Trophoblast cell (in vitro differentiated cells and primary cell): ENCODE measurements at regions not wholly inside any gene's neighbourhood (a gene's known extent, or its start where the extent isn't known, plus 50 kb on each side); places are given as distances from the start of the nearest gene placed in this dataset.

Experiments
- DNase-seq, 2 donors: peaks; one replicate each; pipeline ENCODE4 v3.0.0-alpha.2; 2016
- H2AFZ ChIP-seq: 2 replicates; pipeline ENCODE4 v1.6.1; 2013; ENCODE audit warnings: low read length, moderate library complexity, mild to moderate bottlenecking; ENCODE audit not compliant: insufficient read depth, poor library complexity
- H2AK5ac ChIP-seq: 2 replicates; pipeline ENCODE4 v1.6.1; 2013; ENCODE audit warnings: mild to moderate bottlenecking, low read length
- H2BK120ac ChIP-seq: 2 replicates; pipeline ENCODE4 v1.6.1; 2013; ENCODE audit warnings: low read length, mild to moderate bottlenecking, moderate library complexity; ENCODE audit not compliant: insufficient read depth, poor library complexity
- H2BK12ac ChIP-seq: 2 replicates; pipeline ENCODE4 v1.6.1; 2013; ENCODE audit warnings: mild to moderate bottlenecking, low read length, moderate library complexity
- H2BK5ac ChIP-seq: 2 replicates; pipeline ENCODE4 v1.6.1; 2013; ENCODE audit warnings: low read length, low read depth, moderate library complexity, mild to moderate bottlenecking; ENCODE audit not compliant: poor library complexity
- H3K14ac ChIP-seq: 2 replicates; pipeline ENCODE4 v1.6.1; 2013; ENCODE audit warnings: mild to moderate bottlenecking, low read length
- H3K18ac ChIP-seq: 2 replicates; pipeline ENCODE4 v1.6.1; 2013; ENCODE audit warnings: mild to moderate bottlenecking, low read length
- H3K23ac ChIP-seq: 2 replicates; pipeline ENCODE4 v1.6.1; 2013; ENCODE audit warnings: low read length
- H3K27ac ChIP-seq: 2 replicates; pipeline ENCODE4 v1.5.1; 2013; ENCODE audit warnings: low read depth, mild to moderate bottlenecking, inconsistent platforms, low read length, moderate library complexity
- H3K27me3 ChIP-seq: 2 replicates; pipeline ENCODE4 v1.6.1; 2013; ENCODE audit warnings: inconsistent platforms, mild to moderate bottlenecking, low read length, moderate library complexity; ENCODE audit not compliant: insufficient read depth
- H3K36me3 ChIP-seq, 2 experiments: 1 replicate in 1 of 2; 2 replicates in 1 of 2; pipeline ENCODE4 v1.6.1; 2013; ENCODE audit warnings: low read length in 2 of 2, mild to moderate bottlenecking in 2 of 2, moderate library complexity in 1 of 2; ENCODE audit not compliant: insufficient read depth in 2 of 2, control insufficient read depth in 1 of 2
- H3K4ac ChIP-seq: 2 replicates; pipeline ENCODE4 v1.6.1; 2013; ENCODE audit warnings: low read depth, mild to moderate bottlenecking, low read length, moderate library complexity
- H3K4me1 ChIP-seq, 2 experiments: 1 replicate in 1 of 2; 2 replicates in 1 of 2; pipeline ENCODE4 v1.6.1; 2013; ENCODE audit warnings: low read length in 2 of 2, mild to moderate bottlenecking in 2 of 2, moderate library complexity in 1 of 2; ENCODE audit not compliant: insufficient read depth in 2 of 2, control insufficient read depth in 1 of 2
- H3K4me2 ChIP-seq: 2 replicates; pipeline ENCODE4 v1.6.1; 2013; ENCODE audit warnings: inconsistent platforms, mild to moderate bottlenecking, low read length, moderate library complexity
- H3K4me3 ChIP-seq: 2 replicates; pipeline ENCODE4 v1.5.1; 2013; ENCODE audit warnings: mild to moderate bottlenecking, low read depth, low read length, inconsistent platforms
- H3K79me1 ChIP-seq: one replicate; pipeline ENCODE4 v1.6.1; 2013; ENCODE audit warnings: low read length
- H3K79me2 ChIP-seq: 2 replicates; pipeline ENCODE4 v1.6.1; 2013; ENCODE audit warnings: low read length, mild to moderate bottlenecking; ENCODE audit not compliant: control insufficient read depth, insufficient read depth, poor library complexity
- H3K9ac ChIP-seq: 2 replicates; pipeline ENCODE4 v1.6.1; 2013; ENCODE audit warnings: mild to moderate bottlenecking, low read length
- H3K9me3 ChIP-seq: 2 replicates; pipeline ENCODE4 v1.6.1; 2013; ENCODE audit warnings: low read depth, mild to moderate bottlenecking, control low read depth, inconsistent platforms, low read length; ENCODE audit not compliant: insufficient read depth
- H4K12ac ChIP-seq: 2 replicates; pipeline ENCODE4 v1.6.1; 2013; ENCODE audit warnings: low read depth, mild to moderate bottlenecking, low read length, moderate library complexity
- H4K8ac ChIP-seq: 2 replicates; pipeline ENCODE4 v1.6.1; 2013; ENCODE audit warnings: low read depth, mild to moderate bottlenecking, low read length, moderate library complexity
- H4K91ac ChIP-seq: one replicate; pipeline ENCODE4 v1.6.1; 2013; ENCODE audit warnings: low read depth, mild to moderate bottlenecking, low read length, moderate library complexity
- WGBS: extraction: QIAGEN DNeasy Blood & Tissue Kit; methylation state at CpG from one replicate; pipeline ENCODE4 v1.1.7; 2013; ENCODE audit warnings: missing lambda C conversion rate; ENCODE audit not compliant: insufficient read length, insufficient coverage; ENCODE audit errors: extremely low coverage; 5-methylcytosine and 5-hydroxymethylcytosine counted together

DNA sequence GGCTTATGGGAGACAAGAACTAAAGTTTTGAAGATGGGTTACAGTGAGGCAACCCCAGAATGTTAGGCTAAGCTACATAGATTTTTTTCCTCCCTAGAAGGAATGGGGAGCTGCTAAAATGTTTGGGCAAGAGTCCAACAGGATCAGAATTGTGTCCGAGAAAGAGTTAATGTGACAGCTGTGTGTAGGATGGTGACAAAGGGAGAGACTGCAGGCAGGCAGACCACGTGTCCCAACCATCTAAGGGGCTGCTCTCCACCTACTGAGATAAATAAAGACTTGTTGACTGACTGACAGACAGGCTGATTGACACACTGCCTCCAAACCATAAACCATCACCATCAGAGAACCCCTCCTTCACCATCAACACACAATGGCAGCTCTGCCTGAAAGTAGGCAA lies 133.7 kb upstream of the CTTNBP2NL start:
- H3K9ac ChIP-seq: no peak overlapping the region
- no peaks in the 10 kb centered on the region for H3K27me3 ChIP-seq
- H2AK5ac ChIP-seq: no peak overlapping the region
- H3K36me3 ChIP-seq: no peaks in the 10 kb centered on the region
- no peaks in the 10 kb centered on the region for H3K9me3 ChIP-seq
- H4K8ac ChIP-seq: no peak overlapping the region
- H3K79me2 ChIP-seq: no peaks in the 10 kb centered on the region
- H3K4me2 ChIP-seq: no peak overlapping the region
- no peak overlapping the region for H3K4me3 ChIP-seq
- no peak overlapping the region for H4K12ac ChIP-seq
- no peak overlapping the region for H2AFZ ChIP-seq
- H3K23ac ChIP-seq: no peak overlapping the region
- H2BK120ac ChIP-seq: no peak overlapping the region
- no peak overlapping the region for H3K18ac ChIP-seq
- no peaks in the 10 kb centered on the region for H3K4me1 ChIP-seq
- H4K91ac ChIP-seq: no peak overlapping the region
- no peak overlapping the region for H2BK5ac ChIP-seq
- no peak for DNase-seq
- H3K14ac ChIP-seq: no peak overlapping the region
- no peak overlapping the region for H2BK12ac ChIP-seq
- H3K27ac ChIP-seq: no peak overlapping the region
- no peak overlapping the region for H3K4ac ChIP-seq
- H3K79me1 ChIP-seq: no peaks in the 10 kb centered on the region
- WGBS: no CpG with 5 or more reads among the region's 2 CpGs

DNA sequence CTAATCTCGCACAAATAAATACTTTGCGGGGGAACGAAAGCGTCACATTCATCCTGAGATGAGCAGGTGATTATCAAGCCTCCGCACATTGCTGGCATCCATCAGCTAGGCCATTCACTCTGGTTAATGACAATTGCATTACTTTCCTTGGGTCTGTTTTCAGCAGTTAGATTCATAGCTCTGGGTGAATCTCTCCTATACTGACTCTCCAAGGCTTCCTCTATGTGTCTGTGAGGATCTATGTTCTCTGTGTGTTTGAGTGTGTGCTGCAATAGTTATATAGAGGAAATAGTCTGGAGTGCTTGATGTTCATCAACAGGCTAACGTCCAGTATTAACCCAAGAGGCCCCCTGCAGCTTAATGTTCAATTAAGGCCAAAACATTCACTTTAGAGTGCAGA lies 133.0 kb upstream of the CTTNBP2NL start:
- DNase-seq: no peak
- H3K23ac ChIP-seq: no peak overlapping the region
- no CpG with 5 or more reads among the region's 6 CpGs for WGBS

DNA sequence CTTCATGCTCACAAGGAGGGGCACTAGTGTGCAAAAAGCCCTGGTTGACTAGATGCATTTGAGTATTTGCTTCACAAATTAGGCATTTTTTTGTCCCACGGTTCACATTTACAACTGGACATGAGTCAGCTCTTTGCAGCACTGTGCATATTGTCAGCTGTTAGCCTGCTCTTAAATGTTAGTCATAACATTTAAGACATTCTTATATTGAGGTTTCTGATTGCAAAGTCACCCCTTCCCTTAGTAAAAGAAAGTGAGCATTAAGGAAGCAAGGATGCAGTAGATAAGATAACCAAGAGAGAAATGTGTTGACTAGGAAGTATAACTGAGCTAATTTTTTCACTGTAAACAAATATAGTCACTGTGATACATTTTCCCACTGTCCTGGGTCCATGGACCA lies 132.6 kb upstream of the CTTNBP2NL start:
- Histone ChIP-seq H3K79me1 (no peaks in the 10 kb centered on the region), H3K9ac (no peak overlapping the region), H3K4me1 (peaks cover 3 to 5% of the 10 kb centered on the region in 2 experiments), H3K79me2 (no peaks in the 10 kb centered on the region), H4K12ac (no peak overlapping the region), H2BK12ac (no peak overlapping the region), H3K9me3 (no peaks in the 10 kb centered on the region), H3K23ac (no peak overlapping the region), H3K18ac (no peak overlapping the region), H4K91ac (no peak overlapping the region), H3K14ac (no peak overlapping the region), H3K27me3 (no peaks in the 10 kb centered on the region), H4K8ac (no peak overlapping the region), H3K4me2 (no peak overlapping the region), H2AK5ac (no peak overlapping the region), H3K36me3 (no peaks in the 10 kb centered on the region), H2BK120ac (no peak overlapping the region), H3K27ac (no peak overlapping the region), H3K4me3 (no peak overlapping the region), H2BK5ac (no peak overlapping the region), H3K4ac (no peak overlapping the region), H2AFZ (no peak overlapping the region)
- no peak for DNase-seq
- no CpG with 5 or more reads among the region's 1 CpG for WGBS

More for the DNA sequence above, 133.0 kb upstream of the CTTNBP2NL start:
- H4K12ac ChIP-seq: no peak overlapping the region
- H2AFZ ChIP-seq: no peak overlapping the region
- H3K27me3 ChIP-seq: no peaks in the 10 kb centered on the region
- H2AK5ac ChIP-seq: no peak overlapping the region
- no peak overlapping the region for H2BK12ac ChIP-seq
- no peak overlapping the region for H3K14ac ChIP-seq
- H3K36me3 ChIP-seq: no peaks in the 10 kb centered on the region
- no peak overlapping the region for H2BK5ac ChIP-seq
- no peak overlapping the region for H3K27ac ChIP-seq
- H4K8ac ChIP-seq: no peak overlapping the region
- H3K79me1 ChIP-seq: no peaks in the 10 kb centered on the region
- H3K9me3 ChIP-seq: no peaks in the 10 kb centered on the region
- peaks cover 1 to 2% of the 10 kb centered on the region in 2 experiments for H3K4me1 ChIP-seq
- H3K18ac ChIP-seq: no peak overlapping the region
- H3K9ac ChIP-seq: no peak overlapping the region
- H3K4ac ChIP-seq: no peak overlapping the region
- no peak overlapping the region for H2BK120ac ChIP-seq
- no peak overlapping the region for H3K4me3 ChIP-seq
- no peak overlapping the region for H3K4me2 ChIP-seq
- no peaks in the 10 kb centered on the region for H3K79me2 ChIP-seq
- H4K91ac ChIP-seq: no peak overlapping the region

DNA sequence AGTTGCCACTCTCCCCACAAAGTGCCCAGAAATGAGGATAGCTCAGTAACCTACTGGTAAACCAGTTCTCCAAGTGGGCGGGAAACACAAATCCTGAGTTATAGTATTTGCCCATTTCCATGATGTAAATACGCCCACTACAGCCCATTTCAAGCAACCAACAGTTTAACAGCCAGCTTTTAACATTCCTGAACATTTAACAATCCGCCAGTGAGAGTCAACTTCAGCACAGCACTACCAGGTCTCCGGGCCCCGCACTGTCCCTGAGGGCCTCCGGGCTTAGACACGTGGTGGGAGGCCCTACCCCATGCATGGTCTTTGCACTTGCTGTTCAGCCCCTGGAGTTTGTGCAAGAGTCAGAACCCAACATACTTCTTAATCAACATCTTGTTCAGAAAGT lies 132.0 kb upstream of the CTTNBP2NL start:
- Histone ChIP-seq H4K91ac (no peak overlapping the region), H3K36me3 (no peaks in the 10 kb centered on the region), H3K18ac (no peak overlapping the region), H3K23ac (no peak overlapping the region), H4K12ac (no peak overlapping the region), H3K14ac (no peak overlapping the region), H2AFZ (no peak overlapping the region), H2AK5ac (no peak overlapping the region), H3K9ac (no peak overlapping the region), H3K4me3 (no peak overlapping the region), H3K79me1 (no peaks in the 10 kb centered on the region), H2BK12ac (no peak overlapping the region), H3K9me3 (no peaks in the 10 kb centered on the region), H3K4me2 (no peak overlapping the region), H4K8ac (no peak overlapping the region), H3K27me3 (no peaks in the 10 kb centered on the region), H2BK5ac (no peak overlapping the region), H2BK120ac (no peak overlapping the region), H3K4ac (no peak overlapping the region), H3K79me2 (no peaks in the 10 kb centered on the region), H3K4me1 (peaks cover 3 to 7% of the 10 kb centered on the region in 2 experiments), H3K27ac (no peak overlapping the region)
- WGBS: no CpG with 5 or more reads among the region's 7 CpGs
- no peak for DNase-seq
